Tibial nerve (tissue), 4 donors: ENCODE measurements at regions not wholly inside any gene's neighbourhood (a gene's known extent, or its start where the extent isn't known, plus 50 kb on each side); places are given as distances from the start of the nearest gene placed in this dataset.

ENCODE experiments used
- EP300 ChIP-seq, 2 donors: sonication (generic); formaldehyde crosslinking; IDR thresholded peaks; one replicate each; pipeline ENCODE4 v1.6.1; 2017; ENCODE audit warnings: antibody characterized with exemption in 2 of 2, mild to moderate bottlenecking in 1 of 2
- TF ChIP-seq, protein P1 (sequence below), 5 experiments: fragments of 200-600 bp in 3 of 5; fragments of 450-650 bp in 2 of 5; sonication (generic) in 3 of 5; IDR thresholded peaks; one replicate each; pipeline ENCODE4 v1.5.1; 2016 to 2019; ENCODE audit warnings: antibody characterized with exemption in 5 of 5, mild to moderate bottlenecking in 3 of 5, moderate library complexity in 2 of 5

DNA sequence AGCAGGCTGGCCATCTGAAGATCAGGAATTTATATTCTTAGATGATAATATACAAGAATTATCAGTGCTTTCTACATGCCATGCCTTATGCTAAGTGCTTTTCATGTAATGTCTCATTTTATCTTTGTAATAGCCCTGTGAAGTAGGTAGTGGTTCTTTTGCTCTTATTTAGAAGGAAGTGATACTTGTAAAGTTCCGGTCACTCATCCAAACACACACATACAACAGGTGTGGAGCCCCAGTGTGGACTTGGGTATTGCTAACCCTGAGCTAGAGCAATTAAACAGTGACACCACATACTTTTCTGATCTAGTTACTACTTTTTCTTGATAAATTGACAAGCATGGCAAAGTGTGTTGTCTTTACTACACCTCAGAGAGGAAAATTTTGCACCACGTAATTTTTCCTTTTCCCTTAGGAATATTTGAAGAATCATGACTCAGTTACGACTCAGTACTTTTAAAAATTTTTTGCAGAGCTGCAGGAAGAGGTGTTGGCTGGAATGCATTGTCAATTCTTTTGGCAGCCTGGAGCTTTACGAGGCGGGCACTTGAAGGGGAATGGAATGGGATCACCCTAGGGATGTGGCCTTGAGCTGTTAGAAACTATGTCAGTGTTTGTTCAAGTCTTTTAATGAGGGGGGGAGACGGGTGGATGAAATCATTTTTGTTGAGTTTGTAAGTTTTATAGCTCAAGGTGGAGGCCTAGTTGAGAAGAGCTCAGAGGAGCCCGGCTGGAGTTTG is 212.5 kb upstream of the CELF2 start:
- TF ChIP-seq, protein P1, sequence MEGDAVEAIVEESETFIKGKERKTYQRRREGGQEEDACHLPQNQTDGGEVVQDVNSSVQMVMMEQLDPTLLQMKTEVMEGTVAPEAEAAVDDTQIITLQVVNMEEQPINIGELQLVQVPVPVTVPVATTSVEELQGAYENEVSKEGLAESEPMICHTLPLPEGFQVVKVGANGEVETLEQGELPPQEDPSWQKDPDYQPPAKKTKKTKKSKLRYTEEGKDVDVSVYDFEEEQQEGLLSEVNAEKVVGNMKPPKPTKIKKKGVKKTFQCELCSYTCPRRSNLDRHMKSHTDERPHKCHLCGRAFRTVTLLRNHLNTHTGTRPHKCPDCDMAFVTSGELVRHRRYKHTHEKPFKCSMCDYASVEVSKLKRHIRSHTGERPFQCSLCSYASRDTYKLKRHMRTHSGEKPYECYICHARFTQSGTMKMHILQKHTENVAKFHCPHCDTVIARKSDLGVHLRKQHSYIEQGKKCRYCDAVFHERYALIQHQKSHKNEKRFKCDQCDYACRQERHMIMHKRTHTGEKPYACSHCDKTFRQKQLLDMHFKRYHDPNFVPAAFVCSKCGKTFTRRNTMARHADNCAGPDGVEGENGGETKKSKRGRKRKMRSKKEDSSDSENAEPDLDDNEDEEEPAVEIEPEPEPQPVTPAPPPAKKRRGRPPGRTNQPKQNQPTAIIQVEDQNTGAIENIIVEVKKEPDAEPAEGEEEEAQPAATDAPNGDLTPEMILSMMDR (IDR thresholded peaks at IDR 0.05) = no peak
- TF ChIP-seq EP300 (IDR thresholded peaks at IDR 0.05) = peak in 1 of 2 donors; percentile 28
